Pulmonary artery endothelial cell (primary cell): ENCODE measurements at regions not wholly inside any gene's neighbourhood (a gene's known extent, or its start where the extent isn't known, plus 50 kb on each side); places are given as distances from the start of the nearest gene placed in this dataset.

Source experiments
- DNase-seq: peaks from one replicate; pipeline ENCODE4 v3.0.0-alpha.2; 2011; ENCODE audit warnings: low read depth, low spot score

- no peak for DNase-seq
These were observed 311.3 kb downstream of the BMP2 start for GRCh38 chr20:7078804-7079203.

DNA sequence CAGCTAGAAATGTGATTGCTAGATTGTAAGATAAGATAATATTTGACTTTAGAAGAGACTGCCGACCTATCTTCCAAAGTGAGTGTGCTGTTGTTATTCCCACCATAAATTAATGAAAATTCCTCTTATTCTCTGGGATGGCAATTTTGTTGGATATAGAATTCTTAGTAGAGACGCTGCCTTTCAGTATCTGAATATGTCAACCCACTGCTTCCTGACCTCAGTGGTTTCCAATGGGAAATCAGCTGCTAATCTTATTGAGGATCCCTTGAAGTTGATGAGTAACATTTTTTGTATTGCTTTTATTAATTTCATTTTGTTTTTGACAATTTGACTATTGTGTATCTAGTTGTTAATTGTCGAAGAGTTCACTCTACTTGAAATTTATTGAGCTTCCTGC, 313.0 kb downstream of the BMP2 start:
- no peak for DNase-seq

DNA sequence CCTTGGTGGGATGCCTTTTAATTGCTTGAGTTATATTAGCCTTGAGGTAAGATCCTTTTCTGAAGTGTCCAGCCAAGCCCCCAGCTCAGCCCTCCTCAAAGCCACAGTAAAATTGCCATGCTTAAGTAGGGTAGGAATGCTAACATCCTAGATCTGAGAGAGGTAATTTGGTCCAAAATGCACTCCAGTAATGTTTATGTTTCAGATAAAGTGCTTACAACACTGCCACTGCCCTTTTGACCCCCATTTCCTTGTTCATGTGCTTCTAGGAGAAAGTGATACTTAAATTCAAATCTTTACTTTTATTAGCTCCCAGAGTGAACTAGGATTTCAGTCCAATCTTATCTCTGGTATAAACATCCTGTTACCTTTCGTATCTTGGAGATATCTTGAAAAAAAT, 318.0 kb downstream of the BMP2 start:
- DNase-seq: no peak

DNA sequence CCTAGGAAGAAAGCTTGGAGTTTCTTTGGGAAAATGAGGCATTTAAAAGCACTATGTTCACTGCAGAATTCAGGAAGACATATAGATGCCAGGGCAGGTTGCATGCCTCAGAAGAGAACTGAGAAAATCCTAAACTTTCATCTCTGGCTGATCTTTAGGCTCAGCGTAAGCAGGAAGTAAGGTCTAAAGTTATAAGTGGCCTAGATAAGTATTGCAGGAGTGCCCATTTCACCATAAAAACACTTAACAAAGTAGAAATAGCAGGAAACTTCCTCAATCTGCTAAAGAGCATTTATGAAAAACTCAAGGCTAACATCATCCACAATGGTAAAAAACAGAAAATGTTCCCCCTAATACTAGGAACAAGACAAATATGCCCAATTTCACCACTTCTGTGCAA, 320.3 kb downstream of the BMP2 start:
- no peak for DNase-seq

GRCh38 chr20:7090001-7090400, 322.5 kb downstream of the BMP2 start:
- no peak for DNase-seq

GRCh38 chr20:7090811-7091210, 323.3 kb downstream of the BMP2 start:
- no peak for DNase-seq

- no peak for DNase-seq
These were observed 324.2 kb downstream of the BMP2 start for GRCh38 chr20:7091655-7092054.

- DNase-seq: no peak
These were observed 327.0 kb downstream of the BMP2 start for GRCh38 chr20:7094438-7094997.

DNA sequence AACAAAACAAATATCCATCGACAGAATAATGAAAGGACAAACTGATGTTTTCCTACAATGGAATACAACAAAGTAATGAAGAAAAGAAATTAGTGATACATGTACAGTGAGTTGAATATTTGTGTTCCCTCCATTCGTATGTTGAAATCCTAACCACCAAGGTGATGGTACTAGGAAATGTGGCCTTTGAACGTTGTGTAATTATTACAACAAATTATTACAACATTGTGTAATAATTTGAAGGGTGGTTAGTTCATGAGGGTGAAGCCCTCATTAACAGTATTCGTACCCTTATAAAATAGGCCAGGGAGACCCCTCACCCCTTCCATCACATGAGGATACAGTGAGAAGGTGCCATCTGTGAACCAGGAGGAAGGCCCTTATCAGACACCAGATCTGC, 339.4 kb downstream of the BMP2 start:
- no peak for DNase-seq

DNA sequence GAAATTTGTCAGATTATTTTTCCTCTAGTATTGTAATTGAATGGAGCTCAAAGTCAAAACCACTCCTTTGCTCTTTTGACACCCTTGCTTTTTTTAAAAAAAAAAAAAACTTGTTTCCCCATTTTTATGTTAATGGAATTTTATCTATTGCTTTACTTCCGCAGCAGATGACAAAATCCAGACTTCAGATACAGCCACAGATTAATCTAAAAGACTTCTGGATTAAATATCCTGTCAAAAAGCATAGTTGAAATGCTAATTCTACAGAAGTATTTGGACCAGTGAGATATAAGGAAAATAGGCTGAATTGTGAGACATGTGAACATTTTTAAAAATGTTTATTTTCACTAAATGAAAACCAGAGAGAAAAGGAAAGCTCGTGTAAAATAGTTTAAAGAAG, 341.4 kb downstream of the BMP2 start:
- no peak for DNase-seq

- DNase-seq: no peak
These were observed 346.3 kb downstream of the BMP2 start for GRCh38 chr20:7113577-7114466.

DNA sequence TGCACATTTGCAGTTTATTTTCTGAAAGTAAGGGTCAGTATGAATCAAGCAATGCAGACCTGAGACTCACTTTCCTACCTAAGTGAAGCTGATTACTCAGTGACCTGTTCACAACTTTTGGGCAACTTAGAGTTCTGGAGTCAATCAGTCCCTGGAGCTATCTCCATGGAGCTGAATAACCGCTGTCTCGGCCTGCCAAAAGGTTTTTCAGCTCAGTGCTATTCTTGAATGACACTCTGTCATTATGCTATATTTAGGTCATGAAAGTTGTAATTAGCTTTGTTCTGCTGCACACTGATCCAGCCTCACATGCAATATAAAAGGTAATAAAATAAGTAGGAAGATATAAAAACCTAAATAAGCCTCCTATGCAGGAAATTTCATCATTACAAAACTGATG, 356.0 kb downstream of the BMP2 start:
- no peak for DNase-seq

- DNase-seq: no peak
These were observed 356.6 kb downstream of the BMP2 start for GRCh38 chr20:7124120-7124519.

- no peak for DNase-seq
These were observed 369.4 kb downstream of the BMP2 start for GRCh38 chr20:7136886-7137285.

- DNase-seq: no peak
These were observed 370.1 kb downstream of the BMP2 start for GRCh38 chr20:7137395-7138151.

- DNase-seq: no peak
These were observed 377.0 kb downstream of the BMP2 start for GRCh38 chr20:7144464-7144863.

- no peak for DNase-seq
These were observed 379.2 kb downstream of the BMP2 start for GRCh38 chr20:7146552-7147219.

GRCh38 chr20:7147220-7147601, 379.7 kb downstream of the BMP2 start:
- DNase-seq: no peak

DNA sequence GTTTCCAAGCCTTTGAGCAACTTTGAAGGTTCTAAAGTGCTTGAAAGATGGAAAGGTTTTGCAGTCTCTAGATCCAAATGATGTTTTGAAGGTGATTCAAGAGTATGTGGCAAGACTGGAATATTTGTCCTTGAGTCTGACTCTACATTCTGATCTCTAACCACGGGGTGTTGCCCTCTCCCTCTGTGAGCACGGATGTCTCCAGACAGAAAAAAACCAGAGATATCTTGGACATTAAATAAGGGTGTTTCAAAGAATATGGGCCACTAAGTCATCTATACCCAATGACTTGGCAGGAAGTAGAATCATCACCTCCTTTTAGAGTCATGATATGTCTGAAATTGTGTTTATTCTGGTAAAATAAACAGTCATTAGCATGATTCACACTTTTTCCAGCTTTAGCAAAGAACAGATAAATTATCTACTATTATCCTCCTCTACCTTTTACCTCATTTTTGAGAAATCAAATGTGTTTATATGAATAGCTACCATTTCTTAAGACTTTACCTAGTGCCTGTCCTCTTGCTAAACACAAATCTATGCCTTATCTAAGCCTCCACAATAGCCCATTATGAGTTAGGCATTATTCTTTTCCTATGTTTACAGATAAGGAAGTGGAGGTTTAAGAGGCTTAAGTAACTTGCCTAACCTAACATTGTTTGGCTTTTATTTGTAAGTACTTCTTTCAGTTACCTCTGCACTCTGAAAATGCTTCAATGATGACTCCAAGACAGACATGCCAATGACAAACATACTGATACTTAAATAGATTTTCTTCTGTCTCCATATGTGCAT, 384.4 kb downstream of the BMP2 start:
- no peak for DNase-seq

DNA sequence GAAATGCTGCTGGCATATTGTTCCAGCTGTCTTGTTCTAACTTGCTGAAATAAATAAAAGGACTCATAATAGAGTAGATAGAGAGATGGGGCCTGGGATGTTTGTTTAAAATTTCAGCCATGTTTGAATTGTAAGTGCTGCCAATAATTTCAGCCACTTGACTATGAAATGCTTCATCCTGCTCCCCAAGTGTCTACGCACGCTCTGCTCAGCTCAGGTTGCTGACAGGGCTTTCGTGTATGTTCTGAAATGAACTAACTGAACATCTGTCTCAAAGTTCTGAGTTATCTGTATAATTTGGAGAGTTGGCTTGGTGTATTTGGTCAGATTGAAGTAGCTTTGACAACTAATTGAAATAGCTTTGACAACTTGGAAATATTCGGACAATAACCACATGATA, 387.8 kb downstream of the BMP2 start:
- DNase-seq: no peak

GRCh38 chr20:7155794-7156193, 388.3 kb downstream of the BMP2 start:
- DNase-seq: no peak
